ENCODE measurements at regions not wholly inside any gene's neighbourhood (a gene's known extent, or its start where the extent isn't known, plus 50 kb on each side); places are given as distances from the start of the nearest gene placed in this dataset.

GRCh38 chr7:16942929-16943509, 61.2 kb upstream of the AGR3 start:
- Histone ChIP-seq H3K4me1 (ENCODE audit: insufficient read depth, low read length) (no peaks in the 10 kb centered on the region), H3K14ac (ENCODE audit: insufficient read depth, low read length) (no peak overlapping the region; the same call in 1 of the 2 replicates), H3K18ac (ENCODE audit: insufficient read length, low read depth, low read length) (no peak overlapping the region), H4K91ac (ENCODE audit: insufficient read length, low read depth, low read length) (no peak overlapping the region), H2BK12ac (ENCODE audit: insufficient read length, low read depth, low read length) (no peak overlapping the region), H2BK15ac (ENCODE audit: low read depth, low read length) (no peak overlapping the region), H3K27me3 (ENCODE audit: insufficient read depth, low read length) (no peaks in the 10 kb centered on the region), H2BK5ac (ENCODE audit: insufficient read length, low read length) (no peak overlapping the region), H2AFZ (ENCODE audit: low read length) (no peak overlapping the region), H3K79me2 (ENCODE audit: insufficient read depth, low read length) (no peaks in the 10 kb centered on the region), H3K23ac (ENCODE audit: insufficient read length, low read depth, low read length) (no peak overlapping the region), H3K4me2 (ENCODE audit: insufficient read depth, insufficient read length, low read length) (no peak overlapping the region), H3K56ac (ENCODE audit: insufficient read length, low read depth, low read length) (no peak overlapping the region), H3K4ac (ENCODE audit: low read depth, low read length) (no peak overlapping the region), H3K27ac (ENCODE audit: insufficient read length, low read depth, low read length) (no peak overlapping the region), H2BK20ac (ENCODE audit: low read depth, low read length, poor library complexity, severe bottlenecking) (no peak overlapping the region), H4K8ac (replicated peaks; ENCODE audit: insufficient read length, low read depth, low read length) (no peak overlapping the region), H3K9me3 (ENCODE audit: control insufficient read depth, low read depth, low read length) (peaks cover 6% of the 10 kb centered on the region), H3T11ph (ENCODE audit: low read length) (no peak overlapping the region), H4K5ac (ENCODE audit: insufficient read length, low read depth, low read length) (no peak overlapping the region), H3K23me2 (ENCODE audit: insufficient read length, low read depth, low read length, poor library complexity, severe bottlenecking) (no peaks in the 10 kb centered on the region), H3K79me1 (ENCODE audit: insufficient read depth, low read depth, low read length, poor library complexity, severe bottlenecking) (no peaks in the 10 kb centered on the region), H4K20me1 (ENCODE audit: control insufficient read depth, insufficient read depth, insufficient read length) (no peaks in the 10 kb centered on the region), H2AK5ac (ENCODE audit: insufficient read length, low read length) (no peak overlapping the region), H3K9ac (ENCODE audit: extremely low read depth, insufficient read length, low read length) (no peak overlapping the region), H2BK120ac (ENCODE audit: low read depth, low read length, poor library complexity, severe bottlenecking) (no peak overlapping the region)
- DNase-seq = no peak
- Mint-ChIP-seq H3K36me3 (ENCODE audit: insufficient read depth in 1 of 3, low read depth in 3 of 3) (peaks cover 13 to 40% (median 18%) of the 10 kb centered on the region in 3 experiments), H3K27ac (no peak overlapping the region), H3K4me1 (0 out of 4 replicates have a peak, but pooled peaks cover 2 to 3% of the 10 kb centered on the region in 2 experiments), H3K4me3 (no peak overlapping the region), H3K9me3 (peaks cover 38 to 46% of the 10 kb centered on the region in 2 experiments), H3K27me3 (ENCODE audit: low read depth) (no peaks in the 10 kb centered on the region)
- no peak for TF ChIP-seq CTCF (conservative IDR thresholded peaks at IDR 0.05)
- WGBS (ENCODE audit: extremely low coverage, insufficient read length, low lambda C conversion rate) = no CpG with 5 or more reads among the region's 21 CpGs
